ENCODE measurements at regions not wholly inside any gene's neighbourhood (a gene's known extent, or its start where the extent isn't known, plus 50 kb on each side); places are given as distances from the start of the nearest gene placed in this dataset.

- Histone ChIP-seq H3K23ac (ENCODE audit: low read depth, low read length) (peak overlapping the region; percentile 80; the same call in 1 of the 2 replicates), H3K9ac (ENCODE audit: low read depth, low read length) (no peak overlapping the region), H4K8ac (ENCODE audit: low read depth in 2 of 2, low read length in 2 of 2) (peak overlapping the region; percentile 31 to 69; a peak in 2 of 4 replicates), H3K14ac (replicated peaks; ENCODE audit: low read depth, low read length) (peak overlapping the region; percentile 27), H3K4ac (ENCODE audit: low read depth, low read length) (peak overlapping the region; percentile 84), H2BK120ac (ENCODE audit: low read depth, low read length) (peak overlapping the region; percentile 81), H4K20me1 (ENCODE audit: insufficient read depth, low read length) (no peaks in the 10 kb centered on the region), H2AK9ac (replicated peaks; ENCODE audit: low read depth, low read length, poor library complexity) (peak overlapping the region; percentile 74), H3K4me2 (ENCODE audit: low read depth, low read length) (no peak overlapping the region), H3K36me3 (ENCODE audit: control insufficient read depth, insufficient read depth, low read length) (no peaks in the 10 kb centered on the region), H3K56ac (ENCODE audit: extremely low read depth, insufficient read depth, low read length) (no peak overlapping the region), H3K27me3 (ENCODE audit: control insufficient read depth, insufficient read depth, low read length) (no peaks in the 10 kb centered on the region), H2BK20ac (ENCODE audit: low read depth, low read length) (peak overlapping the region; percentile 74), H4K5ac (ENCODE audit: low read depth, low read length) (peak overlapping the region; percentile 51; the same call in 1 of the 2 replicates), H3K18ac (ENCODE audit: low read depth, low read length) (no peak overlapping the region), H3K27ac (ENCODE audit: insufficient read depth, low read length) (no peak overlapping the region; the same call in 1 of the 2 replicates), H2AFZ (replicated peaks; ENCODE audit: low read length, poor library complexity) (peak overlapping the region; percentile 75), H2BK15ac (ENCODE audit: low read depth, low read length) (peak overlapping the region; percentile 97; the same call in 2 of the 3 replicates), H2AK5ac (ENCODE audit: low read depth, low read length) (peak overlapping the region; percentile 93; the same call in 1 of the 2 replicates), H3K9me1 (ENCODE audit: insufficient read depth, low read length) (peaks cover 3% of the 10 kb centered on the region; the same call in 1 of the 2 replicates), H3K4me3 (ENCODE audit: insufficient read depth, low read depth, low read length) (no peak overlapping the region), H4K91ac (ENCODE audit: insufficient read depth, low read depth, low read length) (peak overlapping the region; percentile 81), H3K79me1 (ENCODE audit: low read depth in 1 of 2, low read length in 2 of 2) (no peaks in the 10 kb centered on the region), H3K4me1 (ENCODE audit: control insufficient read depth, insufficient read depth, low read length) (peaks cover 7% of the 10 kb centered on the region), H3K9me3 (ENCODE audit: control insufficient read depth, insufficient read depth, low read length) (no peaks in the 10 kb centered on the region), H2BK5ac (ENCODE audit: low read depth, low read length, poor library complexity, severe bottlenecking) (peak overlapping the region; percentile 70)
- POLR2A ChIA-PET (ENCODE audit: unreplicated experiment) = no interaction called here
- no peak for TF ChIP-seq USF2 (IDR thresholded peaks at IDR 0.05; ENCODE audit: low read depth, low read length)
- TF ChIP-seq BHLHE40 (IDR thresholded peaks at IDR 0.05; ENCODE audit: low read depth, low read length) = no peak
- no peak for TF ChIP-seq CEBPB (IDR thresholded peaks at IDR 0.05; ENCODE audit: low read depth, low read length)
- no peak for TF ChIP-seq MAZ (IDR thresholded peaks at IDR 0.05; ENCODE audit: borderline replicate concordance, low read depth, low read length)
- no peak for TF ChIP-seq CTCF (conservative IDR thresholded peaks at IDR 0.05; ENCODE audit: low read depth, low read length)
- no peak for TF ChIP-seq RAD21 (IDR thresholded peaks at IDR 0.05; ENCODE audit: low read length)
- TF ChIP-seq CHD1 (IDR thresholded peaks at IDR 0.05; ENCODE audit: low read depth, low read length) = no peak
- no peak for TF ChIP-seq ELK1 (IDR thresholded peaks at IDR 0.05; ENCODE audit: borderline replicate concordance, low read depth, low read length)
- TF ChIP-seq RCOR1 (IDR thresholded peaks at IDR 0.05; ENCODE audit: insufficient replicate concordance, low read length) = no peak
- TF ChIP-seq FOS (IDR thresholded peaks at IDR 0.05; ENCODE audit: low read depth, low read length) = no peak
- TF ChIP-seq POLR2A (IDR thresholded peaks at IDR 0.05; ENCODE audit: low read depth, low read length) = no peak
- no peak for TF ChIP-seq MAFK (IDR thresholded peaks at IDR 0.05; ENCODE audit: low read depth, low read length)
- TF ChIP-seq SMC3 (IDR thresholded peaks at IDR 0.05; ENCODE audit: low read depth, low read length) = no peak
- no peak for TF ChIP-seq RFX5 (IDR thresholded peaks at IDR 0.05; ENCODE audit: low read depth, low read length)
- no peak for TF ChIP-seq MXI1 (IDR thresholded peaks at IDR 0.05; ENCODE audit: borderline replicate concordance, low read depth, low read length)
- TF ChIP-seq NFE2L2 (IDR thresholded peaks at IDR 0.05; ENCODE audit: low read depth, low read length) = no peak
- peak; percentile 54 for ATAC-seq (ENCODE audit: low read depth)
- intact Hi-C loops (cut with micrococcal nuclease) = no loop called here
- dilution Hi-C loops (cut with HindIII; ENCODE audit: low sequenced_read_pairs, unreplicated experiment) = no loop called here
- in situ Hi-C loops (cut with MboI; ENCODE audit: low sequenced_read_pairs) = no loop called here
- DNase-seq = peak; percentile 52
- no TSS peak for BruUV-seq (replicated peaks)
- no CpG with 5 or more reads among the region's 1 CpG for WGBS, 2 experiments (ENCODE audit: extremely low coverage in 2 of 2, insufficient read length in 1 of 2)
- CTCF ChIA-PET = interaction anchor here (1.1 kb wide), 1 partner anchor 8 kb away, joined by 4 read pairs; no protein-coding TSS in a partner anchor
These were observed 326.8 kb downstream of the OSR1 start for GRCh38 chr2:19031642-19032041.

Data from IMR-90 (cell line).